Middle frontal gyrus (tissue), 1 donor: ENCODE measurements at regions not wholly inside any gene's neighbourhood (a gene's known extent, or its start where the extent isn't known, plus 50 kb on each side); places are given as distances from the start of the nearest gene placed in this dataset.
A peak's percentile ranks its signal among the peaks of the same experiment; 100 is the strongest.
"Not testable (repeated sequence)": the region's sequence is repeated elsewhere in the genome, so short reads cannot be mapped to it uniquely, and the experiment has no call there.

ENCODE experiments used
- DNase-seq: peaks from one replicate; pipeline ENCODE4 v3.0.0-alpha.2; 2015; ENCODE audit warnings: low spot score; ENCODE audit errors: extremely low spot score

GRCh38 chr5:159640921-159641320 is 275.4 kb upstream of the ADRA1B start:
- no peak for DNase-seq

- DNase-seq = no peak
These were observed 274.8 kb upstream of the ADRA1B start for GRCh38 chr5:159641371-159642039.

GRCh38 chr5:159642379-159642778 is 273.9 kb upstream of the ADRA1B start:
- DNase-seq = no peak

DNA sequence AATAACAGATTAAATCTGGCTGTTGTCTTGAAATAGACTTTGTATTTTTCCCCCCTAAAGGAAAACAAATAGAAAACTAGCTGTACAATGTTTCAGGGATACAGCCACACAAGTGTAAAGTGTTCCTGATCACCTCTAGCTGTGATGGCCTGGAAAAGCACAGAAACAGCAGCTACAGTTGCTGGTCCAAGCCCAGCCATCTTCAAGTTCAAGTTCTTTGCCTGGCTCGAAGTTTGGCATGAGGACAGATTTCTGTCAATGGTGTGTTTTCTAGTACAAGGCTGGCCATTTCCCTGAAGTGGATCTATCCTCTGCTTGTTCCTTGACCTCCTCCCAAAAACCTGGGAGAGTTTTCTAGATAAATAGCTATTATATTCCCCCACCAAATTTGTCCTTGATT is 272.2 kb upstream of the ADRA1B start:
- DNase-seq = no peak

- DNase-seq = no peak
These were observed 271.0 kb upstream of the ADRA1B start for GRCh38 chr5:159645179-159645846.

DNA sequence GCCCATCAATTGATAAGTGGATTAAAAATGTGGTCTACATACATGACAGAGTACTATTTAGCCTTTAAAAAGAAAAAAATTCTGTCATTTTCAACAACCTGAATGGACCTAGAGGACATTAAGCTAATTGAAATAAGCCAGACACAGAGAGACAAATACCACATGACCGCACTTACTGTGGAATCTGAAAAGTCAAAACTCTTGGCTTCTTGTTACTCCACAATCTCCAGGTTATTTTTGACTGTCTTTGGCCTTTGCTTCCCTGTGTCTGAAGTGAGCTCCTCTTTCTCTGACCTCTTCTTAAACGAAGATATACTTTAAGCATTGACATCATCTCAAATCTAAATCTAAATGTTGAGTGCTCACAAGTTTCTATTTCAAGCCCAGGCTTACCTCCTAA is 265.5 kb upstream of the ADRA1B start:
- DNase-seq = no peak

DNA sequence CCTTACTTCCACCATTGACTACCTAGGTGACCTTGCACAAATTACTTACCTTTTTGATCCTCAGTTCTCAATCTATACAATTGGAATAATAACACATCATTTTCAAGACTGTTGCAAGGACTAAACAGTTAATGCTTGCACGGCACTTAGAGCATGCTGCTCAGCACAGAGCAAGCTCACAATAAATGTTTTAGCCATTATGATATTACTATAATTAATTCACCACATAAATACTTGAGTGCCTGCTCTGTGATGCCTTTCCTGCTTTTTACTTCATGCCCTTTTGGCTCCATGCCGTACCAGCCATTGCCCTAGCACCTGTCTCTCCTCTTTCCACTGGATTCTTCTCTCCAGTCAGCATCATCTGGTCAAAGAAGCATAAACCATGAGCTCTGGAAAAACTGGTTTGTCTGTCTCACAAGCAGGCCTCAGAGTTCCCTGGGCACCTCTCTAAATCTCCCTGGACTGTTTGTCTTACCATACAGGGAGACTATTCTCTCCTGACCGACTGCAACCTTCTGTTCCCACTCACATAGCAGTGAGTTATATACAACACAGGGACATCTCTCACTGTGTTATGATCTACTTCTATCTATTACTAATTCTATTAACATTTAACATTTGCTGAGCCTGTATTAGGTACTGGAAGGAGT is 260.4 kb upstream of the ADRA1B start:
- DNase-seq = no peak

GRCh38 chr5:159657298-159657697 is 259.0 kb upstream of the ADRA1B start:
- DNase-seq = no peak

- peak; percentile 13 for DNase-seq
These were observed 258.5 kb upstream of the ADRA1B start for GRCh38 chr5:159657771-159658170.

- DNase-seq = no peak
These were observed 257.9 kb upstream of the ADRA1B start for GRCh38 chr5:159658266-159658925.

DNA sequence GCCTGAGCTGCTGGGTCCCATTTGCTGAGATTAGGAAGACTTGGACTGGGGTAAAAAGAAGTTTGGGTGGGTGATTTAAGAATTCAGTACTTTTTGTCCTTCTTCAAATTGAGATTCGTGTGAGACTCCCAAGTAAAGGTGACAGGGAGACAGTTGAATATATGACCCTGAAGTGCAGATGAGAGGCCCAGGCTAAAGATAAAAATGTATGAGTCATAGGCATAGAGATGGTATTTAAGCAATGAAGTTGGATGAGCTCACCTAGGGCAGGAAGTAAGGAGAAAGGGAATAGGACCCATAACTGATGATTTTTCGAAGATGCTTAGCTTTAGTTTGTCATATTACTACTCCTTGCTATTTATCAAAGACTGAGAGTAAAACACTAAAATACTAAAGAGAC is 255.9 kb upstream of the ADRA1B start:
- DNase-seq = no peak

GRCh38 chr5:159663986-159664385 is 252.3 kb upstream of the ADRA1B start:
- DNase-seq = no peak

DNA sequence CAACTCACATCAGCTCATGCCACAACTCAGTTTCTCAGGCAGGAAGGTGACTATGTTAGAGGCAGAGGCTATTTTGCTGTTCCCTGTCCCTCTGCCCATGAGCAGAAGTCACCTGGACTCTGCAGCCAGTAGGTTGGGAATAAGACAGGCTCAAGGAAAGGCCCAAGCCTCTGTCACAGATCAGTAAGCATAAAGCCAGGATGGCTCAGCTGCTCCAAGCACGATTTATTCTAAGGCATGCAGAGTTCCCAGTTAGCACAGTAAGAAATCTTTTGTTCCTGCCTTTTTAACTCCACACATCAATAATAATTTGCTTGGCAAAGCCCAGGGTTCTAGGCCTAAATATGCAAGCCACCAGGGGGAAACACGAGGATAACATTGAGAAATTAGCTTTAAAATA is 249.0 kb upstream of the ADRA1B start:
- no peak for DNase-seq

- no peak for DNase-seq
These were observed 247.7 kb upstream of the ADRA1B start for GRCh38 chr5:159668556-159668955.

DNA sequence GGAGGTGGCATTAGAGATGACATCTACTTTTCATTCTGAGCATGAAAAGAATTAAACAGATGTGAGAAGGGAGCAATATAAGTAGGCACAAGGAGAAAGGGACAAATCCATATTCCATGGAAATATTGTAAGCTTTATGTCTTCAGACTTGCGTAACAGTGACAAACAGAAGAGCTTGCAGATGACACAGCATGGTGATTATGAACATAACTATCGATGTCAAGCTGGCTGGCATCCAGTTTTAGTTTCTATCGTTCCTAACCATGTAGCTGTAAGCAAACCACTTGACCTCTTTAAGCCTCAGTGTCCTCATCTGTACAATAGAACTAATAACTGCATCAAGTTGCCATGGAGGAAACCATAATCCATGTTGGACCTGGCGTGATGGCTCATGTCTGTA is 246.7 kb upstream of the ADRA1B start:
- DNase-seq = no peak

- DNase-seq = no peak
These were observed 244.4 kb upstream of the ADRA1B start for GRCh38 chr5:159671886-159672285.

DNA sequence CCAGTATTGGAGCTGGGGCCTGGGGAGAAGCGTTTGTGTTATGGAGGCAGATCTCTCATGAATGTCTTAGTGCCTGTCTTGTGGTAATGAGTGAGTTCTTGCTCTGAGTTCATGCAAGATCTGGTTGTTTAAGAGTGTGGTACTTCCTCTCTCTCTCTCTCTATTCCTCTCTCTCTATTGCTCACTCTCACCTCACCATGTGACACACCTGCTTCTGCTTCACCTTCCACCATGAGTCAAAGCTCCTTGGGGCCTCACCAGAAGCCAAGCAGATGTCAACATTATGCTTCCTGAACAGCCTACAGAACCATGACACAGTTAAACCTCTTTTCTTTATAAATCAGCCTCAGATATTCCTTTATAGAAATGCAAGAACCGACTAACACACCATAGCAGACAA is 242.7 kb upstream of the ADRA1B start:
- DNase-seq = no peak

- DNase-seq = no peak
These were observed 237.5 kb upstream of the ADRA1B start for GRCh38 chr5:159678657-159679392.

- no peak for DNase-seq
These were observed 236.2 kb upstream of the ADRA1B start for GRCh38 chr5:159680095-159680494.

DNA sequence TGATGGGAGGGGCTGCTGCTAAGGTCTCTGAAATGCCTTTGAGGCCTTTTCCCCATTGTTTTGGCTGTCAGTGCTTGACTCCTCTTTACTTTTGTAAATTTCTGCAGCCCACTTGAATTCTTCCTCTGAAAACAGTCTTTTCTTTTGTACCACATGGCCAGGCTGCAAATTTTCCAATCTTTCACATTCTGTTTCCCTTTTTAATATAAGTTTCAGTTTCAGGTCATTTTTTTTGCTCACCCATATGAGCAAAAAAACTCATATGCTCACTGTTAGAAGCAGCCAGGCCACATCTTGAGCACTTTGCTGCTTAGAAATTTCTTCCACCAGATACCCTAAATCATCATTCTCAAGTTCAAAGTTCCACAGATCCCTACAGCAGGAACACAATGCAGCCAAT is 234.6 kb upstream of the ADRA1B start:
- no peak for DNase-seq

GRCh38 chr5:159682623-159683022 is 233.7 kb upstream of the ADRA1B start:
- no peak for DNase-seq

DNA sequence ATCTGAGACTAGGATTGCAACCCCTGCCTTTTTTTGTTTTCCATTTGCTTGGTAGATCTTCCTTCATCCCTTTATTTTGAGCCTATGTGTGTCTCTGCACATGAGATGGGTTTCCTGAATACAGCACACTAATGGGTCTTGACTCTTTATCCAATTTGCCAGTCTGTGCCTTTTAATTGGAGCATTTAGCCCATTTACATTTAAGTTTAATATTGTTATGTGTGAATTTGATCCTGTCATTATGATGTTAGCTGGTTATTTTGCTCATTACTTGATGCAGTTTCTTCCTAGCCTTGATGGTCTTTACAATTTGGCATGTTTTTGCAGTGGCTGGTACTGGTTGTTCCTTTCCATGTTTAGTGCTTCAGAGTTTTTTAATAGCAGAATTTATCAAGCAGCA is 228.4 kb upstream of the ADRA1B start:
- not testable (repeated sequence) for DNase-seq
